HG03354 (cell line): ENCODE measurements at regions not wholly inside any gene's neighbourhood (a gene's known extent, or its start where the extent isn't known, plus 50 kb on each side); places are given as distances from the start of the nearest gene placed in this dataset.
"Not testable (repeated sequence)": the region's sequence is repeated elsewhere in the genome, so short reads cannot be mapped to it uniquely, and the experiment has no call there.

Source experiments
- ATAC-seq: cut with Tn5 transposase; IDR thresholded peaks from one replicate; pipeline ENCODE4 v1.9.1; 2021; ENCODE audit warnings: mild to moderate bottlenecking; ENCODE audit not compliant: unreplicated experiment, poor library complexity, severe bottlenecking

DNA sequence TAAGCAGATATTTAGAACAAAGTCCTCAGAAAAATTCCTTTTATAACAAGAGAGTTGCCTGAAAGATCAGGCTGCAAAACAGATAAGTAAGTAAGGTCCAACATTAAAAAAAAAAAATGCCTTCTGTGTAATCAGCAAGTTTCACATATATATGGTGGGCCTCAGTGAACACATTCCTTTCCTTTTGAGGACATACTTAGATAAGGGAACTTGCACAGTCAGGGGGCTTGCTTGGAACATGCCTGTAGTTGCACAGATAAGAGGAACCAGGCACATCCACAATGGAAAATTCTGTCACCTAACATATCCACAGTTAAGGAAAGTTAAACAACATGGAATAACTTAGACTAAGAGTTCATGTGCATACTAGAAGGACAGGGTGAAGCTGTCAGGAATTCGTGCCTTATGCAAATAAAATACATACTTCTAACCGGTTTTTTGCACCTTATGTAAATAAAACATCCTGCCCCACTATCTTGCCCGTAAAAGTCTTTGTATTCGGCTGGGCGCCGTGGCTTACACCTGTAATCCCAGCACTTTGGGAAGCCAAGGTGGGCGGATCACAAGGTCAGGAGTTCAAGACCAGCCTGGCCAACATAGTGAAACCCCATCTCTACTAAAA, 257.3 kb downstream of the ZNF33B start:
- ATAC-seq: no peak

DNA sequence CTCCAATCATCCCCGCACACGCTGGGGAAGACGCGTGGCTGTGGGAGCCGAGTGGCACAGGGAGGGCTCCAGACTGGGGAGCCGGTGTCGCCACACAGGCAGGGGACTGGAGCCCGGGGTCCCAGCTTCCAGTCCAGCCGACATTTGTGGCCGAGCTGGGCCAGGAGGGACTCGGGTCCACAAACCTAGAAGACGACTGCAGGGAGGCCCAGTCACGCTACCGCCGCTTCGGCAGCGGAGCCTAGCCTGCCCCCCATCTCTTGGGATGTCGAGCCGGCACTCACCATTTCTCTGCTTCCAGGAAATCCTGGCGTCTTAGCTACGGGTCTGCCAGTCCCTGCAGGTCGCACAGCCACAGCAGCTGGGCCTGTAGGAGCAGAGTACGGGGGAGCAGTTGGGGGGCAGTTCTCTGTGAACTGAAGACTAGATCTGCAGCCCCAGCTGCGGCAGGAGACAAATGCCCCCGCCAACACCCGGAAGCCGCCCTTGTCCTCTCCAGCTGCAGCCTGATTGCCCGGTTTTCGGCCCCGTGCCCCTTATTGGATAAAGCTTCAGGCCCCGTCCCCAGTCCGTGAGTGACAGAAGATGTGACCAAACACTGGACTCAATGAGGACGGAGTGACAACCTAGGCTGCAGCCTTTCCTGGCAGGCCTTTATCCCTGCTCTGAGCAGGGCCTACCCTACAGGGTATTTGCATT, 270.7 kb downstream of the ZNF33B start:
- peak; percentile 97 for ATAC-seq

DNA sequence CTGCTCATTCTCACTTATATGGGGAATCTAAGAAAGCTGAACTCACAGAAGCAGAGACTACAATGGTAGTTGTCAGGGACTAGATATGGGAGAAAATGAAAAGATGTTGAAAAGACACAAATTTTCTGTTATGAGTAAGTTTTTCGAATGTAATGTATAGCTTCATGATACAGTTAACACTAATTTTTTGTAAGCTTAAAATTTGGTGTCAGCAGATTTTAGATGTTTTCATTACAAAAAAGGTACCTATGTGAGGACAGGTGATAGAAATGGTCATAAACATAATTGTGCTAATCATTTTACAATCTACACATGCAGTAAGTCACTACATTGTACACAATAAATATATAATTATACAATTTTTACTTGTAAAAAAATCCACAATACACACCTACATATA, 286.6 kb downstream of the ZNF33B start:
- ATAC-seq: no peak

DNA sequence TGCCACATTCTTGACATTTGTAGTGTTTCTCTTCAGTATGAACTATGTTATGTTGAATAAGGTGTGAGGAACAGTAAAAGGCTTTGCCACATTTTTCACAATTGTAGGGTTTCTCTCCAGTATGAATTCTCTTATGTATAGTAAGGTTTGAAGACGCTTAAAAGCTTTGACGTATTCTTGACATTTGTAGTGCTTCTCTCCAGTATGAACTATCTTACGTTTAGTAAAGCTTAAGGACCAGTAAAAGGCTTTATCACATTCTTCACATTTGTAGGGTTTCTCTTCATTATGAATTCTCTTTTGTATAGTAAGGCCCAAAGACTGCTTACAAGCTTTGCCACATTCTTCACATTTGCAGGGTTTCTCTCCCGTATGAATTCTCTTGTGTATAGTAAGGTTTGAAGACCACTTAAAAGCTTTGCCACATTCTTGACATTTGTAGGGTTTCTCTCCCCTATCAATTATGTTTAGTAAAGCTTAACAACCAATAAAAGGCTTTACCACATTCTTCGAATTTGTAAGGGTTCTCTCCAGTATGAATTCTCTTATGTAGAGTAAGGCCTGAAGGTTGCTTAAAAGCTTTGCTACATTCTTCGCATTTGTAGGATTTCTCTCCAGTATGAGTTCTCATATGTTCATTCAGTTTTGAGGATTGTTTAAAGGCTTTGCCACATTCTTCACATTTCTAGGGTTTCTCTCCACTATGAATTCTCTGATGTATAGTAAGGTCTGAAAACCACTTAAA, 301.6 kb downstream of the ZNF33B start:
- ATAC-seq: not testable (repeated sequence)

DNA sequence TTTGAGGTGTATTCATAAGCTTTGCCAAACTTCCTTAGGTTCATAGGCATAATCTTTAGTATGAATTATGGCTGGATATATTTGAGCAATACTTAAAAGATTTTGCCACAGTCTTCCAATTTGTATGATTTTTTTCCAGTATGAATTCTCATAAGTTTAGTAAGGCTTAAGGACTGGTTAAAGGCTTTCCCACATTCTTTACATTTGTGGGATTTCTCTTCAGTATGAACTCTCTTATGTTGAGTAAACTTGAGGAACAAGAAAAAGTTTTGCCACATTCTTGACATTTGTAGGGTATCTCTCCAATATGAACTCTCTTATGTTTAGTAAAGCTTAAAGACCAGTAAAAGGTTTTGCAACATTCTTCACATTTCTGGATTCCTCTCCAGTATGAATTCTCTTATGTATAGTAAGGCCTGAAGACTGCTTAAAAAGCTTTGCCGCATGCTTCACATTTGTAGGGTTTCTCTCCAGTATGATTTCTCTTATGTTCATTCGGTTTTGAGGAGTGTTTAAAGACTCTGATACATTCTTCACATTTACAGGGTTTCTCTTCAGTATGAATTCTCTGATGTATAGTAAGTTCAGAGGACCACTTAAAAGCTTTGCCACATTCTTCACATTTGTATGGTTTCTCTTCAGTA, 302.6 kb downstream of the ZNF33B start:
- not testable (repeated sequence) for ATAC-seq

DNA sequence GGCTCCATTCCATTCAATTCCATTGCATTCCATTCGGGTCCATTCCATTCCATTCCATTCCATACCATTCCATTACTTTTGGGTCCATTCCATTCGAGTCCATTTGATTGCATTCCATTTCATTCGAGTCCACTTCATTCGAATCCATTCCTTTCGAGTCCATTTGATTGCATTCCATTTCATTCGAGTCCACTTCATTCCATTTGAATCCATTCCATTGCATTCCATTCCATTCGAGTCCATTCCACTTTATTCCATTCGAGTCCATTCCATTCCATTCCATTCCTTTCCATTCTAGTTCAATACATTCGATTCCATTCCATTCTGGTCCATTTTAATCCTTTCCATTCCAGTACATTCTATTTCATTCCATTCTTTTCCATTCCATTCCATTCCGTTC, 334.0 kb downstream of the ZNF33B start:
- ATAC-seq: no peak

DNA sequence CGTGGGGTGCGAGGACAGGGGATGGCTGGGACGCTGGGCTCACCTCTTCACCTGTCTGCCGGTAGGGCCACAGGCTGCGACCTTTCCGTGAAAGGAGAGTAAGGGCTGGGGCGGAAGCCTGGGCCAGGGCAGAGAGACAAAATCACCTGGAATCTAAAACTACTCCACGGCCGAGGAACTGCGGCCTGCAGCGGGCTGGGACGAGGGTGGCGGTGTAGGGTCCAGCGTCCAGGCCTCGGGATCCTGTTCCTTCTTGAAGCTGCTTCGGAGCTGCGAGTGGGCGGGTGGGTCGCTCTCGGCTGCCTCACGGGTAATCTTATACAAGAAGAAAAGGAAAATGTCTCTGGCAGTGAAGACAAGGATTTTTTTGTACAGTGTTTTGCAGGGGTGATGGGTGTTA, 356.5 kb downstream of the ZNF33B start:
- not testable (repeated sequence) for ATAC-seq

DNA sequence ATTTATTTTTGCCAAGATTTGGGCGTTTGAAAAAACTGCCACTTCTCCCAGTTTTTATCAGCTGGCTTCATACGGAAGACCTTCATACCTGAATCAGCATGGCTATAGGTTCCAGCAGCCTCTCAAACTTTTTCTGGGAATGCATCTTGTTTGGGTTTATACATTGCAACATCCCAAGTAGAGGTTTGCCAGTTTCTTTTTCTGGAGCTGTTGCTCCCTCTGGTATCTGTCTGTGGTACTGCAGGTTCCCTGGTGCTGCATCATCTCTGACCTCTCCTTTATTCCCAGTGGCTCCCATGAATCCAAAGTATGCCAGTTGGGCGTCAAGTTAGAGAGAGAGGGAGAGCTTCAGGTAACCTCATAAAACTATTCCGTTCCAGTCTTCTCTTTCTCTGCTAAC, 368.6 kb downstream of the ZNF33B start:
- not testable (repeated sequence) for ATAC-seq

DNA sequence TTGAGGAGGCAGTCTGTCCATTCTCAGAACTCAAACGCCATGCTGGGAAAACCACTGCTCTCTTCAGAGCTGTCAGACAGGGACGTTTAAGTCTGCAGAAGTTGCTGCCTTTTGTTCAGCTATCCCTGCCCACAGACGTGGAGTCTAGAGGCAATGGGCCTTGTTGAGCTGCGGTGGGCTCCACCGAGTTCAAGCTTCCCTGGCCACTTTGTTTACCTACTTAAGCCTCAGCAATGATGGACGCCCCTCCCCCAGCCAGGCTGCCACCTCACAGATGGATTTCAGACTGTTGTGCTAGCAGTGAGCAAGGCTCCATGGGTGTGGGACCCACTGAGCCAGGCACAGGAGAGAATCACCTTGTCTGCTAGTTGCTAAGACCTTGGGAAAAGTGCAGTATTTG, 375.1 kb downstream of the ZNF33B start:
- ATAC-seq: not testable (repeated sequence)

DNA sequence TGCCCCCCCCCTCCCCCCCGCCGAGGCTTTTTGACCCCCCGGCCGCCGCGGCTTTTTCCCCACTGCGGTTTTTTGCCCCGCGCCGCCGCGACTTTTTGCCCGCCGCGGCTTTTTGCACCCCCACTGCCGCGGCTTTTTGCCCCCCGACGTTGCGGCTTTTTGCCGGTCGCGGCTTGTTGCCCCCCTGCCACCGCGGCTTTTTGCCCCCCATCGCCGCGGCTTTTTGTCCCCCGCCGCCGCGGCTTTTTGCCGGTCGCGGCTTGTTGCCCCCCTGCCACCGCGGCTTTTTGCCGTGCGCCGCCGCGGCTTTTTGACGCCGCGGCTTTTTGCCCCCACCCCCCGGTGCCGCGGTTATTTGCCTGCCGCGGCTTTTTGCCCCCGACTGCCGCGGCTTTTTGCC, 395.4 kb downstream of the ZNF33B start:
- not testable (repeated sequence) for ATAC-seq

DNA sequence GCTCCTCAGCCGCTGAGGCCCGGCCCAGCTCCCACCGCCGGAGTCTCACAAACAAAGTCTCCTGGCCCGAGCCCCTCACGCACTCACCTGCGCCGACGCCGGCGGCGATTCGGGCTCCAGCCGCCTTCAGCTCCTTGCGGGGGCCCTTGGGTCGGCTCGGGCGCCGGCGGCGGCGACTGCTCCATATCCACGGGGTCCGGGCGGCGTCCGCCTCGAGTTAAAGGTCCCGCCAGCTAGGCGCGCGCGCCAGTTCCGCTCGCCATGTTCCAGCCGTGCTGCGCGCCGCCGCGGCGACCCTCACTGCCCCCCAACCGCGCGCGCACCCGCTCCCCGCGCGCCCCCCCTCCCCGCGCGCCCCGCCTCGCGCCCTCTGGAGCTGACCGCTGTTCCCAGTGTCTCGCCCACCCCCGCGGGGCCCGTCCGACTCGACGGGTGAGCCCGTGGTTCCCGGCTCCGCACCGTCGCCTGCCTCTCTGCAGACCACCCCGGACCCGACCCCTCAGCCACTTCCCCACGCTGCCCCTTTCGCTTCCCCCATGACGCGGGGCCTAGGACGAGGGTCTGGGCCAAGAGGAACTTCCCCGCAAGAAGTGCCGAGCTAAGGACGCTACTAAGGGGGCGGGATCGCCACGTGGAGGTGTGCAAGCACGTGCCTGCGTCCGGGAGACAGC, 396.1 kb downstream of the ZNF33B start:
- no peak for ATAC-seq

DNA sequence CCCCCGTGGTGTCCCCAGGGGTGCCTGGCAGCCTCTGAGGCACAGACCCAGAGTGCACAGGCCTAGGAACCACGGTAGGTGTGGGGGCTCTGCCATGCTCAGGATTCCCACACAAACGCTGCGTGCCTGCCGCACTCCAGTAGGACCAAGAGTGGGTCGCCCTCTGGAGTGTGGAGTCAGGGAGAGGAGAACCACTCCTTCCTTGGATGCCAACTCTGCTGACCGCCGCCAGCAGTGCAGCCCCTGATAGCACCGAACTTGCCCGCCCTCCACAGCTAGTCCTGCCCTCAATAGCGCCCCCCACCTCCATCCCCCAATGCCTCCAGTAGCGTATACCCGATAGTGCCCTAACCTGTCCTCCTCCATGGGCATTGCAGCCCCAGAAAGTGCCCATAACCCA, 402.0 kb downstream of the ZNF33B start:
- ATAC-seq: not testable (repeated sequence)

DNA sequence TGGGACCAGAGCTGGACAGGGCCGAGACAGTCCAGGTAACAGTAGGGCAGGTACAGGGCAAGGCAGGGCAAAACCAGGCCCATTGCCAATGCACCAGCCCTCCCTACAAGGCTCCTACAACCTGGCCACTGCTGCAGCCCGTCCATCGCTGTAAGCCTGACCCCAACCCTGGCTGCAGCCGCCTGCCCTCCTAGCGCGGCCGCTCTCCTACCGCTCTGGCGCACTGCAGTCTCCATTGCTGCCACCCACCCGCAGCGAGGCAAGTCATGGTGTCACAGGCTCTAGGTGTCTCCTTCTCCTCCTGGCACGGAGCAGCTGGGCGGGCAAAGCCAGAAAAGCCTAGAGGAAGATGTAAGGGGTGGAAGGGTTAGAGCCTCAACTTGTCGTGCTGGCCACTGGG, 402.6 kb downstream of the ZNF33B start:
- not testable (repeated sequence) for ATAC-seq

DNA sequence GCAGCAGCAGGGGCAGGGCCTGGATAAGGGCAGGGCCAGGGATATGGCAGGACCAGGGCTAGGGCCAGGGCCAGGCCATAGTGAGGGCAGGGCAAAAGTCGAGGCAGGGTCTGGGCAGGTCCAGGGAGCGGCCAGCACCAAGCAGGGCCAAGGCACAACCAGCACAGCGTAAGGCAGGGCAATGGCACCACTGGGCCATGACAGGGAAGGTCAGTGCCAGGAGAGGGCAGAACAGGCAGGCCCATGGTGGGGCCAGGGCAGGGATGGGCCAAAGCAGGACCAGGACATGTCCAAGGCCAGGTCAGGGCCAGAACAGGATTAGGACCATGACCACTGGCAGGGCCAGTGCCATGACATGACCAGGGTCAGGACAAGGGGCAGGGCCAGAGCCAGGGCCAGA, 403.1 kb downstream of the ZNF33B start:
- ATAC-seq: not testable (repeated sequence)

DNA sequence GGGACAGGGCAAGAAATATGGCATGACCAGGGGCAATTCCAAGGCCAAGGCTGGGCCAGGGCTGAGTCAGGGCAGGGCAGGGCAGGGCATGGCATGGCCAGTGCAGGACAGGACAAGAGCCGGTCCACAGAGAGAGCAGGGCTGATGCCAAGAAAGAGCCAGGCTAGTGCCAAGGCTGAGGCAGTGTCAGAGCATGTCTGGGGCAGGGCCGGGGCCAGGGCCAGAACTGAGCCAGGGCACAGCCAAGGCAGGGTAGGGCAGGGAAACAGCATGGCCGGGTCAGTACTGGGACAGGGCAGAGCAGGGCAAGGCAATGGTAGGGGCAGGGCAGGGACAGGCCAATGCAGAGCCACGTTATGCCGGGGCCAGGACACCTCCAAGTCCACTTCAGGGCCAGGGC, 403.9 kb downstream of the ZNF33B start:
- not testable (repeated sequence) for ATAC-seq

DNA sequence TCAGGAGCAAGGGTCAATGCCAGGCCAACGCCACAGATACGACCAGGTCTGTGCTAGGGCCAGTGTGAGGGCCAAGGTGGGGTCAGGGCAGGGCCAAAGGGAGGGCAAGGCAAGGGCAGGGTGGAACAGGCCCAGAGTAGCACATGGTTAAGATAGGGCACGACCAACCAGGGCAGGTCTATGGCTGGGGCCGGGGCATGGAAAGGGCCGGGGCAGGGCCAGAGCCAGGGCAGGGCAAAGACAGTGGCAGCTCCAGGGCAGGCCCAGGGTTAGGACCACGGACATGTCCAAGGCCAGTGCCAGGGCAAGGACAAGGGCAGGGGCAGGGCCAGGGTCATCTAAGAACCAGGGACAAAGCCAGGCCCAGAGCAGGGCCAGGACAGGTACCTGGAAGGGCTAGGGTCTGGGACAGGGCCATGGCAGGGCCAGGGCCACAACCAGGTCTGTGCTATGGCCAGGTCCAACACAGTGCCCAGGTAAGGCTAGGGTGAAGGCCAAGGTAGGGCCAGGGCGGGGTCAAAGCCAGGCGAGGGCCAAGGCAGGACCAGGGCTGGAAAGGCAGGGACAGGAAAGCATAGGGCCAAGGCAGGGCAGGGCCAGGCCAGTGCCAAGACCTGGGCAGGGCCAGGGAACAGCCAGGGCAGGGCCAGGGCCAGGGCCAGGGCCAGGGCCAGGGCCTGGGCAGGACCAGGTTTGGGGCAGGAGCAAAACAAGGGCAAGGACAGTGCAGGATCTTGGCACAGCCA, 404.7 kb downstream of the ZNF33B start:
- not testable (repeated sequence) for ATAC-seq

DNA sequence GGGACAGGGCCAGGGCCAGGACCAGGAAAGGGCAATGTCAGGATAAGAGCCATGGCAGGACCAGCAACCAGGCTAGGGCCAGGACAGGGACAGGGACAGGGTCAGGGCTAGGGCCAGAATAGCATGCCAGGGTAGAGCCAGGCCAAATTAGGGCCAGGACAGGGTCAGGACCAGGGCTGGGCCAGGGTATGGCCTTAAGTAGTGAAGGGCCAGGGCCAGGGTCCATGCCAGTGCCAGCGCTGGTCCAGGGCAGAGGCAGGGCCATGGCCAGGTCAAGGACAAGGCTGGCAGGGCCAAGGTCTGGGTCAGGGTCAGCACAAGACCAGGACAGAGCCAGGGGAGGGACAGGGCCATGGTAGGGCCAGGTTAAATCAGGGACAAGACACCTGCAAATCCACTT, 405.4 kb downstream of the ZNF33B start:
- not testable (repeated sequence) for ATAC-seq

DNA sequence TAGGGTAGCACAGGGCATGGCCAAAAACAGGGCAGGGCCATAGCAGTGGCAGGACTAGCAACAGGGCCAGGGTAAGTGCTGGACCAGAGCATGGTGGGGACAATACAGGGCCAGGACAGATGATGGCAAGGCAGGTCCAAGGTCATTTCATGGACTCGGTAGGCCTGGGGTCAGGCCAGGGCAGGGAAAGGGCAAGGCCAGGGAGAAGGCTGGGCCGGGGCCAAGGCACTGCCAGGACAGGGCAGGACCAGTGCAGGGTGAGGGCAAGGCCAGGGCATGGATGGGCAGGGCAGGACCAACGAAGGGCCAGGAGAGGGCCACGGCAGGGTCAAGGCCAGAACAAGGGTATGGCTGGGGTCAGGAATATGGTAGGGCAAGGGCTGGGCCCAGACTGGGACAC, 407.6 kb downstream of the ZNF33B start:
- ATAC-seq: not testable (repeated sequence)

DNA sequence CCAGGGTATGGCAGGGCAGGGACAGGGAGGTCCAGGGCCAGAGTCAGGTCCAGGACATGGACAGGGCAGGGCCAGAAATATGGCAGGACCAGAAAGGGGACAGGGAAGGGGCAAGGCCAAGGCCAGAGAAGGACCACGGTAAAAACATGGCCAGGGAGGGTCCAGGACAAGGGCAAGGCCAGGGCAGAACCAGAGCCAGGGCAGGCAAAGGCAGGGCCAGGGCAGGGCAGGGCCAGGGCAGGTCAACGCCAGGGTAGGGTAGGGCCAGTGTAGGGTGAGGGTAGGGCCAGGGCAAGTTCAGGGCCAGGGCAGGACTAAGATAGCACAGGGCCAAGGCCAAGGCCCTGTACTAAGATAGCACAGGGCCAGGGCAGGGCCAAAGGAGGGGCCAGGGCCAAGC, 408.3 kb downstream of the ZNF33B start:
- not testable (repeated sequence) for ATAC-seq
